Coronary artery (tissue), 2 donors: ENCODE measurements at regions not wholly inside any gene's neighbourhood (a gene's known extent, or its start where the extent isn't known, plus 50 kb on each side); places are given as distances from the start of the nearest gene placed in this dataset.

Experiments used
- DNase-seq: peaks from one replicate; pipeline ENCODE4 v3.0.0-alpha.2; 2017; ENCODE audit warnings: low spot score
- H3K27ac ChIP-seq, 2 donors: fragments of 200-600 bp; sonication (generic); one replicate each; pipeline ENCODE4 v1.5.1; 2016 to 2019
- H3K4me3 ChIP-seq: fragments of 200-600 bp; sonication (generic); 2 replicates; pipeline ENCODE4 v1.5.1; 2016; ENCODE audit warnings: mild to moderate bottlenecking, moderate library complexity
- CTCF ChIP-seq: fragments of 200-600 bp; sonication (generic); IDR thresholded peaks from one replicate; pipeline ENCODE4 v1.5.1; 2019; ENCODE audit warnings: antibody characterized with exemption

GRCh38 chr17:51486091-51486490 is 225.7 kb downstream of the UTP18 start:
- H3K4me3 ChIP-seq, result no peak overlapping the region
- TF ChIP-seq CTCF, result no peak
- H3K27ac ChIP-seq, result no peak overlapping the region
- DNase-seq, result no peak

- Histone ChIP-seq H3K27ac (no peak overlapping the region), H3K4me3 (no peak overlapping the region)
- TF ChIP-seq CTCF, result no peak
- no peak for DNase-seq
These were observed 226.7 kb downstream of the UTP18 start for GRCh38 chr17:51486885-51487520.

GRCh38 chr17:51487947-51488346 is 227.6 kb downstream of the UTP18 start:
- DNase-seq, result no peak
- no peak overlapping the region for H3K4me3 ChIP-seq
- no peak overlapping the region for H3K27ac ChIP-seq
- no peak for TF ChIP-seq CTCF

GRCh38 chr17:51491416-51491815 is 231.1 kb downstream of the UTP18 start:
- no peak for TF ChIP-seq CTCF
- no peak overlapping the region for H3K4me3 ChIP-seq
- DNase-seq, result no peak
- H3K27ac ChIP-seq, result no peak overlapping the region

- DNase-seq, result no peak
- no peak for TF ChIP-seq CTCF
- H3K4me3 ChIP-seq, result no peak overlapping the region
- no peak overlapping the region for H3K27ac ChIP-seq
These were observed 232.9 kb downstream of the UTP18 start for GRCh38 chr17:51493206-51493605.

- DNase-seq, result no peak
These were observed 236.0 kb downstream of the UTP18 start for GRCh38 chr17:51496378-51496777.

More at GRCh38 chr17:51496378-51496777, 236.0 kb downstream of the UTP18 start:
- no peak for TF ChIP-seq CTCF
- Histone ChIP-seq H3K4me3 (no peak overlapping the region), H3K27ac (no peak overlapping the region)
